IgD-negative memory B cell (primary cell): ENCODE measurements at regions not wholly inside any gene's neighbourhood (a gene's known extent, or its start where the extent isn't known, plus 50 kb on each side); places are given as distances from the start of the nearest gene placed in this dataset.
"Not testable (repeated sequence)": the region's sequence is repeated elsewhere in the genome, so short reads cannot be mapped to it uniquely, and the experiment has no call there.

Experiments used
- H3K27ac Mint-ChIP-seq, 3 donors: one replicate each; pipeline ENCODE4 v1.8.0; 2020 to 2022; ENCODE audit warnings: mild to moderate bottlenecking in 3 of 3, mixed read lengths in 3 of 3, moderate library complexity in 1 of 3
- H3K27me3 Mint-ChIP-seq: one replicate; pipeline ENCODE4 v1.8.0; 2021; ENCODE audit warnings: mixed read lengths
- H3K36me3 Mint-ChIP-seq: one replicate; pipeline ENCODE4 v1.8.0; 2020; ENCODE audit warnings: mild to moderate bottlenecking, mixed read lengths
- H3K4me1 Mint-ChIP-seq, 3 donors: one replicate each; pipeline ENCODE4 v1.8.0; 2020 to 2022; ENCODE audit warnings: mixed read lengths in 3 of 3, mild to moderate bottlenecking in 1 of 3
- H3K4me3 Mint-ChIP-seq, 4 donors: one replicate each; pipeline ENCODE4 v1.8.0; 2020 to 2022; ENCODE audit warnings: mild to moderate bottlenecking in 4 of 4, mixed read lengths in 4 of 4, moderate library complexity in 3 of 4
- H3K9me3 Mint-ChIP-seq, 3 donors: one replicate each; pipeline ENCODE4 v1.8.0; 2020 to 2021; ENCODE audit warnings: mixed read lengths in 3 of 3, mild to moderate bottlenecking in 1 of 3

GRCh38 chrX:6990552-6991193, 156.8 kb upstream of the STS start:
- H3K36me3 Mint-ChIP-seq, result peaks cover 3% of the 10 kb centered on the region
- peaks cover 6 to 19% (median 16%) of the 10 kb centered on the region in 3 donors for H3K9me3 Mint-ChIP-seq
- no peaks in the 10 kb centered on the region for H3K4me1 Mint-ChIP-seq
- no peak overlapping the region for H3K27ac Mint-ChIP-seq
- no peaks in the 10 kb centered on the region for H3K27me3 Mint-ChIP-seq
- no peak overlapping the region for H3K4me3 Mint-ChIP-seq

GRCh38 chrX:6989858-6990257, 157.7 kb upstream of the STS start:
- H3K4me1 Mint-ChIP-seq, result no peaks in the 10 kb centered on the region
- H3K27me3 Mint-ChIP-seq, result no peaks in the 10 kb centered on the region
- no peak overlapping the region for H3K27ac Mint-ChIP-seq
- H3K36me3 Mint-ChIP-seq, result peaks cover 3% of the 10 kb centered on the region
- no peak overlapping the region for H3K4me3 Mint-ChIP-seq
- peaks cover 5 to 15% (median 12%) of the 10 kb centered on the region in 3 donors for H3K9me3 Mint-ChIP-seq

- H3K4me3 Mint-ChIP-seq, H3K27ac Mint-ChIP-seq, H3K36me3 Mint-ChIP-seq, H3K4me1 Mint-ChIP-seq, H3K9me3 Mint-ChIP-seq, H3K27me3 Mint-ChIP-seq: not testable (repeated sequence)
These were observed 158.8 kb upstream of the STS start for GRCh38 chrX:6988694-6989093.

- Mint-ChIP-seq H3K27ac (no peak overlapping the region), H3K4me3 (no peak overlapping the region), H3K4me1 (peaks cover 0 to under 1% (median 0%) of the 10 kb centered on the region in 3 donors), H3K27me3 (no peaks in the 10 kb centered on the region), H3K9me3 (peaks cover 0 to 4% (median 0%) of the 10 kb centered on the region in 3 donors), H3K36me3 (peaks cover 2% of the 10 kb centered on the region)
These were observed 160.6 kb upstream of the STS start for GRCh38 chrX:6986915-6987314.

GRCh38 chrX:6985537-6985936, 162.0 kb upstream of the STS start:
- Mint-ChIP-seq H3K27me3 (no peaks in the 10 kb centered on the region), H3K36me3 (peaks cover 3% of the 10 kb centered on the region), H3K4me3 (no peak overlapping the region), H3K9me3 (peaks cover 0 to 4% (median 0%) of the 10 kb centered on the region in 3 donors), H3K4me1 (peaks cover 0 to 1% (median 0%) of the 10 kb centered on the region in 3 donors), H3K27ac (no peak overlapping the region)

- H3K27me3 Mint-ChIP-seq, result no peaks in the 10 kb centered on the region
- peaks cover 0 to 1% (median 0%) of the 10 kb centered on the region in 3 donors for H3K4me1 Mint-ChIP-seq
- no peaks in the 10 kb centered on the region for H3K9me3 Mint-ChIP-seq
- H3K27ac Mint-ChIP-seq, result no peak overlapping the region
- H3K4me3 Mint-ChIP-seq, result no peak overlapping the region
- peaks cover 2% of the 10 kb centered on the region for H3K36me3 Mint-ChIP-seq
These were observed 164.1 kb upstream of the STS start for GRCh38 chrX:6983207-6983955.

- H3K36me3 Mint-ChIP-seq, result peaks cover 4% of the 10 kb centered on the region
- no peak overlapping the region for H3K27ac Mint-ChIP-seq
- H3K4me3 Mint-ChIP-seq, result no peak overlapping the region
- H3K27me3 Mint-ChIP-seq, result no peaks in the 10 kb centered on the region
- H3K4me1 Mint-ChIP-seq, result peaks cover 0 to 1% (median 0%) of the 10 kb centered on the region in 3 donors
- no peaks in the 10 kb centered on the region for H3K9me3 Mint-ChIP-seq
These were observed 165.7 kb upstream of the STS start for GRCh38 chrX:6981718-6982406.

GRCh38 chrX:6980981-6981380, 166.5 kb upstream of the STS start:
- no peak overlapping the region for H3K27ac Mint-ChIP-seq
- H3K36me3 Mint-ChIP-seq, result peaks cover 4% of the 10 kb centered on the region
- H3K27me3 Mint-ChIP-seq, result no peaks in the 10 kb centered on the region
- peaks cover 0 to 1% (median 0%) of the 10 kb centered on the region in 3 donors for H3K4me1 Mint-ChIP-seq
- H3K4me3 Mint-ChIP-seq, result no peak overlapping the region
- H3K9me3 Mint-ChIP-seq, result no peaks in the 10 kb centered on the region

GRCh38 chrX:6968231-6968630, 179.3 kb upstream of the STS start:
- Mint-ChIP-seq H3K4me1 (peaks cover 0 to 4% (median 0%) of the 10 kb centered on the region in 3 donors), H3K36me3 (no peaks in the 10 kb centered on the region), H3K27me3 (no peaks in the 10 kb centered on the region), H3K4me3 (no peak overlapping the region), H3K9me3 (peaks cover 0 to 3% (median 2%) of the 10 kb centered on the region in 3 donors), H3K27ac (no peak overlapping the region)

- no peaks in the 10 kb centered on the region for H3K27me3 Mint-ChIP-seq
- peaks cover 0 to 4% (median 0%) of the 10 kb centered on the region in 3 donors for H3K4me1 Mint-ChIP-seq
- H3K9me3 Mint-ChIP-seq, result peaks cover 0 to 6% (median 2%) of the 10 kb centered on the region in 3 donors
- no peak overlapping the region for H3K4me3 Mint-ChIP-seq
- no peak overlapping the region for H3K27ac Mint-ChIP-seq
- no peaks in the 10 kb centered on the region for H3K36me3 Mint-ChIP-seq
These were observed 181.8 kb upstream of the STS start for GRCh38 chrX:6965729-6966128.

- Mint-ChIP-seq H3K4me3 (no peak overlapping the region), H3K4me1 (peaks cover 0 to 4% (median 0%) of the 10 kb centered on the region in 3 donors), H3K36me3 (peaks cover 2% of the 10 kb centered on the region), H3K9me3 (peaks cover 0 to 10% (median 9%) of the 10 kb centered on the region in 3 donors), H3K27me3 (no peaks in the 10 kb centered on the region), H3K27ac (no peak overlapping the region)
These were observed 185.5 kb upstream of the STS start for GRCh38 chrX:6962006-6962355.

- Mint-ChIP-seq H3K9me3 (peaks cover 0 to 10% (median 9%) of the 10 kb centered on the region in 3 donors), H3K4me3 (no peak overlapping the region), H3K27ac (no peak overlapping the region)
These were observed 186.1 kb upstream of the STS start for GRCh38 chrX:6961286-6962005.

GRCh38 chrX:6959006-6959405, 188.5 kb upstream of the STS start:
- H3K4me1 Mint-ChIP-seq, result peaks cover 0 to 5% (median 0%) of the 10 kb centered on the region in 3 donors
- H3K27me3 Mint-ChIP-seq, result no peaks in the 10 kb centered on the region
- H3K9me3 Mint-ChIP-seq, result peaks cover 0 to 10% (median 7%) of the 10 kb centered on the region in 3 donors
- no peak overlapping the region for H3K4me3 Mint-ChIP-seq
- no peak overlapping the region for H3K27ac Mint-ChIP-seq
- peaks cover 2% of the 10 kb centered on the region for H3K36me3 Mint-ChIP-seq

More at GRCh38 chrX:6961286-6962005, 186.1 kb upstream of the STS start:
- Mint-ChIP-seq H3K36me3 (peaks cover 2% of the 10 kb centered on the region), H3K27me3 (no peaks in the 10 kb centered on the region), H3K4me1 (peaks cover 0 to 4% (median 0%) of the 10 kb centered on the region in 3 donors)

GRCh38 chrX:6954836-6955235, 192.7 kb upstream of the STS start:
- Mint-ChIP-seq H3K36me3 (peaks cover 2% of the 10 kb centered on the region), H3K4me1 (peaks cover 0 to 5% (median 0%) of the 10 kb centered on the region in 3 donors), H3K9me3 (peaks cover 3 to 9% (median 8%) of the 10 kb centered on the region in 3 donors), H3K4me3 (no peak overlapping the region), H3K27ac (no peak overlapping the region), H3K27me3 (no peaks in the 10 kb centered on the region)

GRCh38 chrX:6946168-6946567, 201.3 kb upstream of the STS start:
- Mint-ChIP-seq H3K4me3 (no peak overlapping the region), H3K9me3 (peaks cover 2 to 10% (median 8%) of the 10 kb centered on the region in 3 donors), H3K36me3 (no peaks in the 10 kb centered on the region), H3K27me3 (no peaks in the 10 kb centered on the region), H3K27ac (no peak overlapping the region), H3K4me1 (peaks cover 0 to 4% (median 0%) of the 10 kb centered on the region in 3 donors)
